GM23248 (cell line): ENCODE measurements at regions not wholly inside any gene's neighbourhood (a gene's known extent, or its start where the extent isn't known, plus 50 kb on each side); places are given as distances from the start of the nearest gene placed in this dataset.
A peak's percentile ranks its signal among the peaks of the same experiment; 100 is the strongest.

Experiments
- DNase-seq: peaks from one replicate; pipeline ENCODE4 v3.0.0-alpha.2; 2015
- H2AFZ ChIP-seq: fragments of 200-600 bp; sonication (generic); 2 replicates; pipeline ENCODE4 v1.6.1; 2016; ENCODE audit warnings: antibody characterized with exemption
- H3F3A ChIP-seq: fragments of 200-600 bp; sonication (generic); 2 replicates; pipeline ENCODE4 v1.6.1; 2016; ENCODE audit warnings: mild to moderate bottlenecking, antibody characterized with exemption, mixed run types; ENCODE audit not compliant: insufficient read depth
- H3K27ac ChIP-seq: fragments of 200-600 bp; sonication (generic); 2 replicates; pipeline ENCODE4 v1.5.1; 2016; ENCODE audit warnings: mild to moderate bottlenecking
- H3K27me3 ChIP-seq: fragments of 200-600 bp; sonication (generic); replicated peaks from 2 replicates; pipeline ENCODE4 v1.6.1; 2016; ENCODE audit warnings: mild to moderate bottlenecking; ENCODE audit not compliant: insufficient read depth
- H3K36me3 ChIP-seq: fragments of 200-600 bp; sonication (generic); 2 replicates; pipeline ENCODE4 v1.6.1; 2016; ENCODE audit warnings: low read depth, mild to moderate bottlenecking
- H3K4me1 ChIP-seq: fragments of 200-600 bp; sonication (generic); 2 replicates; pipeline ENCODE4 v1.6.1; 2016; ENCODE audit warnings: mild to moderate bottlenecking; ENCODE audit not compliant: insufficient read depth
- H3K4me2 ChIP-seq: fragments of 200-600 bp; sonication (generic); one replicate; pipeline ENCODE4 v1.6.1; 2016; ENCODE audit warnings: mild to moderate bottlenecking; ENCODE audit not compliant: unreplicated experiment
- H3K4me3 ChIP-seq: fragments of 200-600 bp; sonication (generic); 2 replicates; pipeline ENCODE4 v1.5.1; 2016; ENCODE audit warnings: mild to moderate bottlenecking
- H3K79me2 ChIP-seq: fragments of 200-600 bp; sonication (generic); 2 replicates; pipeline ENCODE4 v1.6.1; 2016; ENCODE audit warnings: mild to moderate bottlenecking; ENCODE audit not compliant: insufficient read depth
- H3K9ac ChIP-seq: fragments of 200-600 bp; sonication (generic); 2 replicates; pipeline ENCODE4 v1.6.1; 2016; ENCODE audit warnings: mild to moderate bottlenecking
- H3K9me2 ChIP-seq: fragments of 200-600 bp; sonication (generic); 2 replicates; pipeline ENCODE4 v1.6.1; 2016; ENCODE audit warnings: mixed run types, mild to moderate bottlenecking, moderate library complexity; ENCODE audit not compliant: insufficient read depth
- H3K9me3 ChIP-seq: fragments of 200-600 bp; sonication (generic); one replicate; pipeline ENCODE4 v1.6.1; 2017; ENCODE audit warnings: low read depth
- H4K20me1 ChIP-seq: fragments of 200-600 bp; sonication (generic); 2 replicates; pipeline ENCODE4 v1.6.0; 2016; ENCODE audit not compliant: insufficient read depth
- EZH2 ChIP-seq: fragments of 200-600 bp; sonication (generic); IDR thresholded peaks from 2 replicates; pipeline ENCODE4 v1.6.1; 2018; ENCODE audit warnings: antibody characterized with exemption, mild to moderate bottlenecking; ENCODE audit not compliant: insufficient read depth, poor library complexity, severe bottlenecking
- EZH2phosphoT487 ChIP-seq: fragments of 200-600 bp; sonication (generic); IDR thresholded peaks from 2 replicates; pipeline ENCODE4 v1.6.1; 2018; ENCODE audit warnings: antibody characterized with exemption, moderate library complexity, mild to moderate bottlenecking, low read depth; ENCODE audit not compliant: insufficient read depth
- WGBS, 2 experiments: methylation state at CpG; one replicate each; pipeline ENCODE4 v1.1.6; 2015 to 2017; ENCODE audit warnings: low lambda C conversion rate in 2 of 2, low coverage in 1 of 2; ENCODE audit errors: missing lambda C conversion rate in 2 of 2; 5-methylcytosine and 5-hydroxymethylcytosine counted together
- in situ Hi-C: fragments of 300-500 bp; cut with MboI; formaldehyde crosslinking; loops from 2 replicates; pipeline ENCODE4 v1.15.0; 2020

DNA sequence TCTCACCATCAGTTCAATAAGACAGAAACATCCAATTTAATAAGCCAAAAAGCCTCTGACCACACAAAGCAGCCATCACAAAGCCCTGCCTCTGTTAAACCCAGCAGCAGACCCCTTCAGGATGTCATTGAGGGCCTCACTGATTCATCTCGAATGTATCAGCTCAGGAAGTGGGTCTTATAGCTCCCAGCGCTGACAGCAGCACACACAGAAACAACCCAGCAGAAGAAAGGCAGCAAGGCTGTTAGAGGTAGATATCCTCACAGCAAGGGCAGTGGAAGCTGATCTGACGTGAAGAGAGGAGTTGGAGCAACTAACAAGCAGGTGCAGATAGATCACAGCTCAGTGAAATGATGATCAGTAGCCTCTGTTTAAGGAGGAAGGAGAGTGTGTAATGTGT, 86.2 kb upstream of the NCAM1 start:
- Histone ChIP-seq H3K36me3 (no peaks in the 10 kb centered on the region), H3K4me2 (no peak overlapping the region), H3K4me3 (no peak overlapping the region), H3K9ac (no peak overlapping the region), H3K79me2 (no peaks in the 10 kb centered on the region), H3K9me2 (no peaks in the 10 kb centered on the region), H4K20me1 (no peaks in the 10 kb centered on the region), H3K9me3 (no peaks in the 10 kb centered on the region), H3F3A (no peaks in the 10 kb centered on the region), H3K4me1 (no peaks in the 10 kb centered on the region), H3K27ac (no peak overlapping the region), H2AFZ (no peak overlapping the region), H3K27me3 (no peaks in the 10 kb centered on the region; the same call in 1 of the 2 replicates)
- TF ChIP-seq EZH2 (no peak), EZH2phosphoT487 (no peak)
- in situ Hi-C loops, result no loop called here
- 14 to 27% methylated on average over 3 of the region's 3 CpGs for WGBS, 2 experiments
- DNase-seq, result no peak

DNA sequence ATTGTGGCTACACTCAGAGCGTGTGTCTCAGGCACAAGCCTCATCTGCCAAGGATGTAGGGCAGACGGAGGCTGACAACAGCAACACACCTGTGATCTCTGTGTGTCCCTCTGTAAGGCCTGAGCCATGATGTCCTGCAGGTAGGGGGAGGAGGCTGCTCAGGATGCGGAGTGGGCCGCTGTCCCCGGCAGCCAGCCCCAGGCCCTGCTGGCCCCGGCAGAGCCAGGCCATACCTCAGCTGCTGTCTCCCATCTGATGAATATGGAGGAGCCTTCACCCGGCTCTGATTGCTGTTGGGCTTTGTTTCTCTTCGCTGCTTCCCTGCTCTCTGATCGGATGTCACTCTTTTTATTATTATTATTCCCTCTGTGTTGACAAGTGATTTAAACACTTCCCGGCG, 83.6 kb upstream of the NCAM1 start:
- TF ChIP-seq EZH2, result no peak
- TF ChIP-seq EZH2phosphoT487, result no peak
- no peak overlapping the region for H3K4me3 ChIP-seq
- no peak overlapping the region for H3K9ac ChIP-seq
- H3K27ac ChIP-seq, result no peak overlapping the region
- in situ Hi-C loops, result no loop called here
- no peaks in the 10 kb centered on the region for H3K36me3 ChIP-seq
- no peaks in the 10 kb centered on the region for H3K4me1 ChIP-seq
- no peaks in the 10 kb centered on the region for H3K9me3 ChIP-seq
- H3K79me2 ChIP-seq, result no peaks in the 10 kb centered on the region
- no peaks in the 10 kb centered on the region for H4K20me1 ChIP-seq
- no peaks in the 10 kb centered on the region for H3K27me3 ChIP-seq
- no peaks in the 10 kb centered on the region for H3K9me2 ChIP-seq
- DNase-seq, result no peak
- H2AFZ ChIP-seq, result no peak overlapping the region
- H3F3A ChIP-seq, result no peaks in the 10 kb centered on the region
- WGBS, 2 experiments, result 46 to 52% methylated on average over 11 of the region's 11 CpGs
- no peak overlapping the region for H3K4me2 ChIP-seq

DNA sequence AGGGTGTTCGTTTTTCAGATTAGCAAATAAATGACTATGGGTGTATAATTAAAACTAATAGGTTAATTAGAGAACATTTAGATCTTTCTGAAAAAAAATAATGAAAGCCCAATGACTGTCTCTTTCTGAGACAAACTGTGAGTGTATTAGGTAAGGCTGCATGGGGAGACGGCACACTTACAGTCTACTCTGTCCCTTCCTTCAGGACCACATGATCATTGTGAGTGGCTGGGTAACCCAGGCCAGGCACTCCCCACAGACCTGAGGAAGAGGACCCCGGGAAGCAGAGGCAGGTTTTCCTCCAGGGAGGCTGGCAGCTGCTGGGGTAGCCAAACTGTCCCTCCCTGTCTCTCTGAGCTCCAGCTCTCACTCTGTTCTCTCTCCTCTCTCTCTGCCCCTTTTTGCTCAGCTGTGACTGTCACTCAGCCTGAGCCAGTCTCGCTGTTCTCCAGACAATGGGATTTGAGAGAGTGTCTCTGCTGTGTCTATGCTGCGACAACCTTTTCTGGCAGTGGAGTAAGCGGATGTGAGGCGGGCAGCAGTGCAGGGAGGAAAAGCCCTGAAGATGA, 83.1 kb upstream of the NCAM1 start:
- H3K9me2 ChIP-seq, result no peaks in the 10 kb centered on the region
- in situ Hi-C loops, result no loop called here
- TF ChIP-seq EZH2, result no peak
- TF ChIP-seq EZH2phosphoT487, result no peak
- WGBS, 2 experiments, result 47 to 48% methylated on average over 6 to 7 of the region's 7 CpGs
- H3K4me2 ChIP-seq, result no peak overlapping the region
- no peak overlapping the region for H3K27ac ChIP-seq
- no peaks in the 10 kb centered on the region for H3K27me3 ChIP-seq
- no peaks in the 10 kb centered on the region for H3K9me3 ChIP-seq
- no peak for DNase-seq
- no peaks in the 10 kb centered on the region for H3K79me2 ChIP-seq
- no peak overlapping the region for H2AFZ ChIP-seq
- no peaks in the 10 kb centered on the region for H3K4me1 ChIP-seq
- no peaks in the 10 kb centered on the region for H3K36me3 ChIP-seq
- no peak overlapping the region for H3K4me3 ChIP-seq
- no peaks in the 10 kb centered on the region for H3F3A ChIP-seq
- H3K9ac ChIP-seq, result no peak overlapping the region
- no peaks in the 10 kb centered on the region for H4K20me1 ChIP-seq

DNA sequence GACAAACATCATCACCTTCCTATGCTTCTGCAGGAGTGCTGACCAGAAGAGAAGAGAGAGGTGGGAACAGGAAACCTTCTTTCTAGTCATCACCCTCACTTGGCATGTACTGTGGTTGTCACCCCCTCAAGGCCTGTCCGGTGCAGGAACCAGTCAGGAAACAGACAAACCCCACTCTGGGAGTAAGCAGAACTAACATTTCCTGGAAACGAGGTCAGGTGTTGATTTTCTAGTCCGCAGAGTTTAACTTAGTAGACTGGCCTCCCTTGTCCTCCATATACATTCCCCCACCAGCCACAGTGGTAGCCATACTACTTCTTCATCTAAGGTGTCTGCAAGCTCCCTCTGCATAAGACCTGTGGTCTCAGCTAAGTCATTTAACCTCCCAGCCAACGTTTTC, 80.7 kb upstream of the NCAM1 start:
- no peaks in the 10 kb centered on the region for H4K20me1 ChIP-seq
- no peak overlapping the region for H3K4me3 ChIP-seq
- in situ Hi-C loops, result no loop called here
- no peak overlapping the region for H3K4me2 ChIP-seq
- no peak overlapping the region for H3K27ac ChIP-seq
- no peaks in the 10 kb centered on the region for H3K9me3 ChIP-seq
- no peaks in the 10 kb centered on the region for H3K27me3 ChIP-seq
- 46 to 65% methylated on average over 4 of the region's 4 CpGs for WGBS, 2 experiments
- TF ChIP-seq EZH2phosphoT487, result no peak
- no peak for TF ChIP-seq EZH2
- DNase-seq, result no peak
- H3F3A ChIP-seq, result no peaks in the 10 kb centered on the region
- no peaks in the 10 kb centered on the region for H3K4me1 ChIP-seq
- no peak overlapping the region for H3K9ac ChIP-seq
- H3K79me2 ChIP-seq, result no peaks in the 10 kb centered on the region
- H3K9me2 ChIP-seq, result no peaks in the 10 kb centered on the region
- H3K36me3 ChIP-seq, result no peaks in the 10 kb centered on the region
- H2AFZ ChIP-seq, result no peak overlapping the region

DNA sequence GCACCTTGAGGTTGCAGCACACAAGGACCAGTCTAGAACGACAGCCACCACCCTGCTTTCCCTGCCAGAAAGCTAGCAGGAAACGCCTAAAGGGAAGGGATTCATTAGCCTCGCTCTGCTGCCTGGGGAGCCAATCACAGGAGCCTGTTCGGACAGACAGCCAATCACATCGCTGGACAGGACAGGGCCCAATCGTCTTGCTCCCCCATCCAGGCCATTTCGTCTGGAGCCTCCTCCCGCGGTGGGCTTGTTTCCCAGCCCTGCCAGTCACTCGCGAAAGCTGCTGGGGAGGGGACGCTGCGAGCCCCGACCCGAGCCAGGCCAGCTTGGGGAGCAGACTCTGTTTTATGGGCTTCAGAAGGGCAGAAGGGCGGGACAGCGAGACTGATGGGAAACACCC, 79.8 kb upstream of the NCAM1 start:
- Histone ChIP-seq H2AFZ (peak overlapping the region; percentile 73; the same call in 1 of the 2 replicates), H3K79me2 (no peaks in the 10 kb centered on the region), H3K9me3 (no peaks in the 10 kb centered on the region), H3K27ac (no peak overlapping the region), H3K4me3 (peak overlapping the region; percentile 54), H3K9ac (no peak overlapping the region), H3K9me2 (no peaks in the 10 kb centered on the region), H3K27me3 (no peaks in the 10 kb centered on the region), H3K4me1 (no peaks in the 10 kb centered on the region), H4K20me1 (no peaks in the 10 kb centered on the region), H3K4me2 (peak overlapping the region; percentile 57), H3K36me3 (no peaks in the 10 kb centered on the region), H3F3A (no peaks in the 10 kb centered on the region)
- in situ Hi-C loops, result no loop called here
- 28 to 33% methylated on average over 17 of the region's 17 CpGs for WGBS, 2 experiments
- DNase-seq, result peak; percentile 42
- TF ChIP-seq EZH2 (no peak), EZH2phosphoT487 (no peak)
